GM23338 (cell line): ENCODE measurements at regions not wholly inside any gene's neighbourhood (a gene's known extent, or its start where the extent isn't known, plus 50 kb on each side); places are given as distances from the start of the nearest gene placed in this dataset.

Source experiments
- ATAC-seq: fragments of 200-7000 bp; cut with Tn5 transposase; 3 replicates; pipeline ENCODE4 v1.9.1; 2020
- DNase-seq: peaks from one replicate; pipeline ENCODE4 v3.0.0-alpha.2; 2015; ENCODE audit warnings: low spot score
- H2AFZ ChIP-seq: fragments of 200-600 bp; sonication (generic); 2 replicates; pipeline ENCODE4 v1.8.0; 2016; ENCODE audit warnings: antibody characterized with exemption, mild to moderate bottlenecking, moderate library complexity
- H3F3A ChIP-seq: fragments of 200-600 bp; sonication (generic); replicated peaks from 2 replicates; pipeline ENCODE4 v1.8.0; 2017; ENCODE audit warnings: antibody characterized with exemption, mixed run types, low read depth
- H3K27ac ChIP-seq: fragments of 200-600 bp; sonication (generic); 2 replicates; pipeline ENCODE4 v1.6.1; 2016; ENCODE audit warnings: low read depth
- H3K27me3 ChIP-seq: fragments of 200-600 bp; sonication (generic); 2 replicates; pipeline ENCODE4 v1.8.0; 2016; ENCODE audit warnings: mild to moderate bottlenecking, mixed run types, moderate library complexity; ENCODE audit not compliant: insufficient read depth
- H3K36me3 ChIP-seq: fragments of 200-600 bp; sonication (generic); 2 replicates; pipeline ENCODE4 v1.8.0; 2016; ENCODE audit warnings: mild to moderate bottlenecking; ENCODE audit not compliant: insufficient read depth
- H3K4me1 ChIP-seq: fragments of 200-600 bp; sonication (generic); 2 replicates; pipeline ENCODE4 v1.8.0; 2016; ENCODE audit warnings: mild to moderate bottlenecking, moderate library complexity; ENCODE audit not compliant: insufficient read depth
- H3K4me2 ChIP-seq: fragments of 200-600 bp; sonication (generic); 2 replicates; pipeline ENCODE4 v1.7.1; 2017; ENCODE audit warnings: mixed run types
- H3K4me3 ChIP-seq: fragments of 200-600 bp; sonication (generic); 2 replicates; pipeline ENCODE4 v1.6.1; 2016; ENCODE audit warnings: mixed run types
- H3K79me2 ChIP-seq: fragments of 200-600 bp; sonication (generic); replicated peaks from 2 replicates; pipeline ENCODE4 v1.8.0; 2017; ENCODE audit warnings: mild to moderate bottlenecking; ENCODE audit not compliant: insufficient read depth
- H3K9me2 ChIP-seq: fragments of 200-600 bp; sonication (generic); 2 replicates; pipeline ENCODE4 v1.8.0; 2017; ENCODE audit not compliant: insufficient read depth
- H4K20me1 ChIP-seq: fragments of 200-600 bp; sonication (generic); replicated peaks from 2 replicates; pipeline ENCODE4 v1.8.0; 2017; ENCODE audit warnings: mild to moderate bottlenecking; ENCODE audit not compliant: insufficient read depth
- H3K27ac Mint-ChIP-seq: 2 replicates; pipeline ENCODE4 v1.8.0; 2020; ENCODE audit warnings: inconsistent platforms, mild to moderate bottlenecking, moderate library complexity, mixed read lengths
- H3K27me3 Mint-ChIP-seq: 3 replicates; pipeline ENCODE4 v1.8.0; 2022; ENCODE audit warnings: low read depth, mild to moderate bottlenecking, moderate library complexity, mixed read lengths, inconsistent platforms; ENCODE audit not compliant: insufficient read depth, poor library complexity
- H3K36me3 Mint-ChIP-seq: 3 replicates; pipeline ENCODE4 v1.8.0; 2021; ENCODE audit warnings: low read depth, mild to moderate bottlenecking, inconsistent platforms, moderate library complexity, mixed read lengths
- H3K4me1 Mint-ChIP-seq: 3 replicates; pipeline ENCODE4 v1.8.0; 2020; ENCODE audit warnings: mild to moderate bottlenecking, inconsistent platforms, mixed read lengths
- H3K4me3 Mint-ChIP-seq: 3 replicates; pipeline ENCODE4 v1.8.0; 2021; ENCODE audit warnings: moderate library complexity, mild to moderate bottlenecking, inconsistent platforms, mixed read lengths
- H3K9me3 Mint-ChIP-seq: 3 replicates; pipeline ENCODE4 v1.8.0; 2020; ENCODE audit warnings: moderate library complexity, mild to moderate bottlenecking, inconsistent platforms, mixed read lengths
- CREB1 ChIP-seq: fragments of 250-450 bp; sonication (Bioruptor Pico); IDR thresholded peaks from 2 replicates; pipeline ENCODE4 v1.5.0; 2020; ENCODE audit warnings: low read depth, mild to moderate bottlenecking, moderate library complexity
- ETS1 ChIP-seq: IDR thresholded peaks from 2 replicates; pipeline ENCODE4 v1.6.1; 2016; ENCODE audit warnings: antibody characterized with exemption
- EZH2 ChIP-seq: fragments of 200-600 bp; sonication (generic); IDR thresholded peaks from one replicate; pipeline ENCODE4 v1.8.0; 2017; ENCODE audit warnings: antibody characterized with exemption, mild to moderate bottlenecking, low read depth; ENCODE audit not compliant: unreplicated experiment
- EZH2phosphoT487 ChIP-seq: fragments of 200-600 bp; sonication (generic); IDR thresholded peaks from one replicate; pipeline ENCODE4 v1.8.1; 2018; ENCODE audit warnings: antibody characterized with exemption; ENCODE audit not compliant: unreplicated experiment
- JUNB ChIP-seq: IDR thresholded peaks from one replicate; pipeline ENCODE4 v1.6.1; 2016; ENCODE audit warnings: antibody characterized with exemption; ENCODE audit not compliant: unreplicated experiment
- NANOG ChIP-seq: IDR thresholded peaks from 2 replicates; pipeline ENCODE4 v1.6.1; 2016; ENCODE audit warnings: antibody characterized with exemption, borderline replicate concordance
- POLR2AphosphoS5 ChIP-seq: IDR thresholded peaks from 2 replicates; pipeline ENCODE4 v1.6.1; 2016; ENCODE audit warnings: antibody characterized with exemption, low read depth
- STAT1 ChIP-seq: IDR thresholded peaks from one replicate; pipeline ENCODE4 v1.6.1; 2016; ENCODE audit warnings: antibody characterized with exemption; ENCODE audit not compliant: unreplicated experiment
- ZNF114 ChIP-seq: fragments of 250-450 bp; sonication (Bioruptor Pico); IDR thresholded peaks from 2 replicates; pipeline ENCODE4 v1.5.0; 2020; ENCODE audit warnings: mild to moderate bottlenecking, moderate library complexity
- ZNF331 ChIP-seq: fragments of 250-450 bp; sonication (Bioruptor Pico); IDR thresholded peaks from 2 replicates; pipeline ENCODE4 v1.5.0; 2020; ENCODE audit warnings: low read depth, mild to moderate bottlenecking, moderate library complexity
- ZNF462 ChIP-seq: fragments of 250-450 bp; sonication (Bioruptor Pico); IDR thresholded peaks from 2 replicates; pipeline ENCODE4 v1.5.0; 2020; ENCODE audit warnings: mild to moderate bottlenecking, moderate library complexity
- TF ChIP-seq, protein P1 (sequence below): IDR thresholded peaks from one replicate; pipeline ENCODE4 v1.6.1; 2018; ENCODE audit warnings: antibody characterized with exemption; ENCODE audit not compliant: unreplicated experiment
- TF ChIP-seq, protein P2 (sequence below), 2 experiments: fragments of 200-600 bp in 1 of 2; sonication (generic) in 1 of 2; conservative IDR thresholded peaks; 2 replicates each; pipeline versions ENCODE4 v1.5.1 to v1.6.1; 2016 to 2017; ENCODE audit warnings: antibody characterized with exemption in 2 of 2, low read depth in 2 of 2, mild to moderate bottlenecking in 2 of 2, moderate library complexity in 1 of 2

DNA sequence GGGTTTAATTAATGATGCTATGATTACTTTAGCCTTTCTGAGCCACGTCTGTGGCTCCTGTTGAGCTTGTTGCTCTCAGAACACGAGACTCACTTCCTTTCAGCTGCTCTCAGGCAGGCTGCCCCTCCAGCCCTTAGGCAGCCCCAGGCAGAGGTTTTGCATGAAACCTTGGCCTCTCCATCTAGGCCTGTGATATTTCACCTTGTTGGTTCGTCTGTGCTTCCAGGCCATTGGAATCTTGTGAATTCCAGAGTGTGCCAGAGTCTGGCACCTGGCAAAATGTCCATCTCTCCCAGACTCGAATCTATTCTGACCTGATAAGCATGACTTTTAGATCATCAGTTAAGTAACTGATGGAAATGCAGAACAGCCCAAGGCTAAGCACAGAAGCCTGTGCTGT lies 254.1 kb downstream of the LOXHD1 start:
- no peak overlapping the region for H3K4me3 ChIP-seq
- TF ChIP-seq, protein P1, sequence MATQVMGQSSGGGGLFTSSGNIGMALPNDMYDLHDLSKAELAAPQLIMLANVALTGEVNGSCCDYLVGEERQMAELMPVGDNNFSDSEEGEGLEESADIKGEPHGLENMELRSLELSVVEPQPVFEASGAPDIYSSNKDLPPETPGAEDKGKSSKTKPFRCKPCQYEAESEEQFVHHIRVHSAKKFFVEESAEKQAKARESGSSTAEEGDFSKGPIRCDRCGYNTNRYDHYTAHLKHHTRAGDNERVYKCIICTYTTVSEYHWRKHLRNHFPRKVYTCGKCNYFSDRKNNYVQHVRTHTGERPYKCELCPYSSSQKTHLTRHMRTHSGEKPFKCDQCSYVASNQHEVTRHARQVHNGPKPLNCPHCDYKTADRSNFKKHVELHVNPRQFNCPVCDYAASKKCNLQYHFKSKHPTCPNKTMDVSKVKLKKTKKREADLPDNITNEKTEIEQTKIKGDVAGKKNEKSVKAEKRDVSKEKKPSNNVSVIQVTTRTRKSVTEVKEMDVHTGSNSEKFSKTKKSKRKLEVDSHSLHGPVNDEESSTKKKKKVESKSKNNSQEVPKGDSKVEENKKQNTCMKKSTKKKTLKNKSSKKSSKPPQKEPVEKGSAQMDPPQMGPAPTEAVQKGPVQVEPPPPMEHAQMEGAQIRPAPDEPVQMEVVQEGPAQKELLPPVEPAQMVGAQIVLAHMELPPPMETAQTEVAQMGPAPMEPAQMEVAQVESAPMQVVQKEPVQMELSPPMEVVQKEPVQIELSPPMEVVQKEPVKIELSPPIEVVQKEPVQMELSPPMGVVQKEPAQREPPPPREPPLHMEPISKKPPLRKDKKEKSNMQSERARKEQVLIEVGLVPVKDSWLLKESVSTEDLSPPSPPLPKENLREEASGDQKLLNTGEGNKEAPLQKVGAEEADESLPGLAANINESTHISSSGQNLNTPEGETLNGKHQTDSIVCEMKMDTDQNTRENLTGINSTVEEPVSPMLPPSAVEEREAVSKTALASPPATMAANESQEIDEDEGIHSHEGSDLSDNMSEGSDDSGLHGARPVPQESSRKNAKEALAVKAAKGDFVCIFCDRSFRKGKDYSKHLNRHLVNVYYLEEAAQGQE, result no peak
- TF ChIP-seq CREB1 (CRISPR knock-in tag) (no peak), EZH2phosphoT487 (no peak), EZH2 (no peak), ETS1 (no peak), ZNF331 (CRISPR knock-in tag) (no peak), ZNF114 (CRISPR knock-in tag) (no peak), ZNF462 (CRISPR knock-in tag) (no peak), JUNB (no peak), STAT1 (no peak), POLR2AphosphoS5 (no peak), NANOG (no peak)
- TF ChIP-seq, protein P2, sequence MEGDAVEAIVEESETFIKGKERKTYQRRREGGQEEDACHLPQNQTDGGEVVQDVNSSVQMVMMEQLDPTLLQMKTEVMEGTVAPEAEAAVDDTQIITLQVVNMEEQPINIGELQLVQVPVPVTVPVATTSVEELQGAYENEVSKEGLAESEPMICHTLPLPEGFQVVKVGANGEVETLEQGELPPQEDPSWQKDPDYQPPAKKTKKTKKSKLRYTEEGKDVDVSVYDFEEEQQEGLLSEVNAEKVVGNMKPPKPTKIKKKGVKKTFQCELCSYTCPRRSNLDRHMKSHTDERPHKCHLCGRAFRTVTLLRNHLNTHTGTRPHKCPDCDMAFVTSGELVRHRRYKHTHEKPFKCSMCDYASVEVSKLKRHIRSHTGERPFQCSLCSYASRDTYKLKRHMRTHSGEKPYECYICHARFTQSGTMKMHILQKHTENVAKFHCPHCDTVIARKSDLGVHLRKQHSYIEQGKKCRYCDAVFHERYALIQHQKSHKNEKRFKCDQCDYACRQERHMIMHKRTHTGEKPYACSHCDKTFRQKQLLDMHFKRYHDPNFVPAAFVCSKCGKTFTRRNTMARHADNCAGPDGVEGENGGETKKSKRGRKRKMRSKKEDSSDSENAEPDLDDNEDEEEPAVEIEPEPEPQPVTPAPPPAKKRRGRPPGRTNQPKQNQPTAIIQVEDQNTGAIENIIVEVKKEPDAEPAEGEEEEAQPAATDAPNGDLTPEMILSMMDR (conservative IDR thresholded peaks at IDR 0.05; ENCODE audit: low read depth in 2 of 2), result no peak
- Mint-ChIP-seq H3K27ac (no peak overlapping the region), H3K4me3 (no peak overlapping the region), H3K36me3 (no peaks in the 10 kb centered on the region), H3K4me1 (peaks cover 10% of the 10 kb centered on the region), H3K9me3 (no peaks in the 10 kb centered on the region), H3K27me3 (peaks cover 11% of the 10 kb centered on the region)
- no peaks in the 10 kb centered on the region for H3K79me2 ChIP-seq
- H3F3A ChIP-seq, result no peaks in the 10 kb centered on the region
- H2AFZ ChIP-seq, result no peak overlapping the region
- ATAC-seq, result no peak
- H3K4me1 ChIP-seq, result no peaks in the 10 kb centered on the region
- no peaks in the 10 kb centered on the region for H3K36me3 ChIP-seq
- H3K9me2 ChIP-seq, result no peaks in the 10 kb centered on the region
- H3K27me3 ChIP-seq, result no peaks in the 10 kb centered on the region
- H3K27ac ChIP-seq, result no peak overlapping the region
- no peaks in the 10 kb centered on the region for H4K20me1 ChIP-seq
- DNase-seq, result no peak
- no peak overlapping the region for H3K4me2 ChIP-seq
